MM.1S (cell line): ENCODE measurements at regions not wholly inside any gene's neighbourhood (a gene's known extent, or its start where the extent isn't known, plus 50 kb on each side); places are given as distances from the start of the nearest gene placed in this dataset.

Experiments used
- DNase-seq: peaks from one replicate; pipeline ENCODE4 v3.0.0-alpha.2; 2015
- H2AFZ ChIP-seq: fragments of 300-600 bp; sonication (generic); 2 replicates; pipeline ENCODE4 v1.6.0; 2016; ENCODE audit warnings: antibody characterized with exemption, low read length
- H3F3A ChIP-seq: fragments of 300-600 bp; sonication (generic); 2 replicates; pipeline ENCODE4 v1.6.1; 2016; ENCODE audit warnings: mild to moderate bottlenecking, antibody characterized with exemption, low read length, moderate library complexity, mixed read lengths; ENCODE audit not compliant: insufficient read depth
- H3K27ac ChIP-seq: fragments of 300-600 bp; sonication (generic); 2 replicates; pipeline ENCODE4 v1.5.1; 2016; ENCODE audit warnings: mild to moderate bottlenecking, low read length
- H3K27me3 ChIP-seq: fragments of 300-600 bp; sonication (generic); replicated peaks from 2 replicates; pipeline ENCODE4 v1.6.0; 2016; ENCODE audit warnings: low read length; ENCODE audit not compliant: insufficient read depth
- H3K36me3 ChIP-seq: fragments of 300-600 bp; sonication (generic); replicated peaks from 2 replicates; pipeline ENCODE4 v1.6.1; 2016; ENCODE audit warnings: mild to moderate bottlenecking, low read length, mixed read lengths; ENCODE audit not compliant: insufficient read depth
- H3K4me1 ChIP-seq: fragments of 300-600 bp; sonication (generic); 2 replicates; pipeline ENCODE4 v1.6.1; 2016; ENCODE audit warnings: low read length, mixed read lengths
- H3K4me2 ChIP-seq: fragments of 300-600 bp; sonication (generic); 2 replicates; pipeline ENCODE4 v1.6.0; 2016; ENCODE audit warnings: low read depth, low read length
- H3K4me3 ChIP-seq: fragments of 300-600 bp; sonication (generic); 2 replicates; pipeline ENCODE4 v1.5.1; 2016; ENCODE audit warnings: low read length, mixed read lengths
- H3K79me2 ChIP-seq: fragments of 300-600 bp; sonication (generic); 2 replicates; pipeline ENCODE4 v1.6.1; 2016; ENCODE audit warnings: mixed run types, low read length, mixed read lengths
- H3K9ac ChIP-seq: fragments of 300-600 bp; sonication (generic); 2 replicates; pipeline ENCODE4 v1.6.1; 2016; ENCODE audit warnings: low read length, mixed read lengths
- H3K9me2 ChIP-seq: fragments of 300-600 bp; sonication (generic); replicated peaks from 2 replicates; pipeline ENCODE4 v1.6.1; 2016; ENCODE audit warnings: mild to moderate bottlenecking, low read length, mixed read lengths; ENCODE audit not compliant: insufficient read depth
- H3K9me3 ChIP-seq: fragments of 300-600 bp; sonication (generic); replicated peaks from 2 replicates; pipeline ENCODE4 v1.6.1; 2016; ENCODE audit warnings: mild to moderate bottlenecking, low read length, mixed read lengths; ENCODE audit not compliant: insufficient read depth
- H4K20me1 ChIP-seq: fragments of 300-600 bp; sonication (generic); 2 replicates; pipeline ENCODE4 v1.6.1; 2016; ENCODE audit warnings: mild to moderate bottlenecking, low read length, moderate library complexity, mixed read lengths; ENCODE audit not compliant: insufficient read depth
- EZH2 ChIP-seq: fragments of 300-600 bp; sonication (generic); optimal IDR thresholded peaks from 2 replicates; pipeline ENCODE3; 2017; ENCODE audit warnings: low read depth, mild to moderate bottlenecking, antibody characterized with exemption, low read length, mixed read lengths
- EZH2phosphoT487 ChIP-seq: fragments of 300-600 bp; sonication (generic); IDR thresholded peaks from 2 replicates; pipeline ENCODE4 v1.6.1; 2018; ENCODE audit warnings: antibody characterized with exemption, low read length
- TF ChIP-seq, protein P1 (sequence below): fragments of 300-600 bp; sonication (generic); IDR thresholded peaks from 2 replicates; pipeline ENCODE4 v1.5.1; 2016; ENCODE audit warnings: antibody characterized with exemption, low read length, mixed read lengths

DNA sequence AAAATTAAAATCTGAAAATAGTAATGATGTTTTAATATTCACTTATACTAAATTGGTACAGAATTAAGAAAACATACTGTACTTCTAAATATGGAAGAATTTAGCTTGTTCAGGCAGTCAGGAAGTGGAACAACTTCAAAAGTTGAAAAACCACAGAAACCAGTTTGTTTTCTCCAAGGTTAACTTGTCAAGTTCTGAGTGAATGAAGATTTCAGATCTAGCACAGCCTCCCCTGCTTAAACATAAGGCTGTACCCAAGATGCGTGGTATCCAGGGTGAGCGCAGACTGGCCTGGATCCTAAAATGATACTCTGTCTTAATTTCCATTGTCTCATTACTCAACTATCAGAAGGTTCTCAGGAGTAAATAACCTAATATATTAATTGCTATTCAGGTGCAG is 730.7 kb upstream of the KIF2B start:
- no peak overlapping the region; the same call in 1 of the 2 replicates for H3K9ac ChIP-seq
- TF ChIP-seq EZH2 = no peak
- H4K20me1 ChIP-seq = no peaks in the 10 kb centered on the region
- peaks cover 23% of the 10 kb centered on the region for H3K4me1 ChIP-seq
- H2AFZ ChIP-seq = no peak overlapping the region
- H3F3A ChIP-seq = peaks cover 10% of the 10 kb centered on the region
- H3K36me3 ChIP-seq = no peaks in the 10 kb centered on the region
- H3K27ac ChIP-seq = peak overlapping the region; percentile 37
- DNase-seq = peak; percentile 91
- H3K9me2 ChIP-seq = no peaks in the 10 kb centered on the region
- 0 out of 2 replicates have a peak overlapping the region, but pooled peaks have one; percentile 9 for H3K4me3 ChIP-seq
- H3K4me2 ChIP-seq = peak overlapping the region; percentile 57
- H3K9me3 ChIP-seq = no peaks in the 10 kb centered on the region
- no peaks in the 10 kb centered on the region for H3K79me2 ChIP-seq
- no peaks in the 10 kb centered on the region for H3K27me3 ChIP-seq

DNA sequence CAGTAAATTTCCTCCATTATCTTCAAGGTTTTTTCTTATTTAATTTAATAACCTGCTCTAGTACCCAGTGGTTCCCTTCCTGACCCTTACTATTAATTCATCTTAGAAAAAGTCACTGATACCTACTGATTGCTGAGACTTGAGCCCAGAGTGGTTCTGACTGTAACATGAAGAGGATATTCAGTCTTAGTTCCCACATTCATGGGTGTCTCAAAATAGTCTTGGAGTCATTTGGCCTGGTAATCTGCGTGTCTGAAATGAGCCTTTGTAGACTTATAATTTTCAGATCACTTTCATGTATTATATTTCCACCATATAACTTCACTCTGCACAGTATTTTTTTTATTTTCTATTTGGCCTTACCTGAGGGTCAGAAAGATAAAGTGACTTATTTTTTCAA is 732.0 kb upstream of the KIF2B start:
- no peak overlapping the region for H3K4me2 ChIP-seq
- no peak overlapping the region for H2AFZ ChIP-seq
- DNase-seq = no peak
- H3K4me1 ChIP-seq = peaks cover 23% of the 10 kb centered on the region
- TF ChIP-seq EZH2 (no peak), EZH2phosphoT487 (no peak)
- TF ChIP-seq, protein P1, sequence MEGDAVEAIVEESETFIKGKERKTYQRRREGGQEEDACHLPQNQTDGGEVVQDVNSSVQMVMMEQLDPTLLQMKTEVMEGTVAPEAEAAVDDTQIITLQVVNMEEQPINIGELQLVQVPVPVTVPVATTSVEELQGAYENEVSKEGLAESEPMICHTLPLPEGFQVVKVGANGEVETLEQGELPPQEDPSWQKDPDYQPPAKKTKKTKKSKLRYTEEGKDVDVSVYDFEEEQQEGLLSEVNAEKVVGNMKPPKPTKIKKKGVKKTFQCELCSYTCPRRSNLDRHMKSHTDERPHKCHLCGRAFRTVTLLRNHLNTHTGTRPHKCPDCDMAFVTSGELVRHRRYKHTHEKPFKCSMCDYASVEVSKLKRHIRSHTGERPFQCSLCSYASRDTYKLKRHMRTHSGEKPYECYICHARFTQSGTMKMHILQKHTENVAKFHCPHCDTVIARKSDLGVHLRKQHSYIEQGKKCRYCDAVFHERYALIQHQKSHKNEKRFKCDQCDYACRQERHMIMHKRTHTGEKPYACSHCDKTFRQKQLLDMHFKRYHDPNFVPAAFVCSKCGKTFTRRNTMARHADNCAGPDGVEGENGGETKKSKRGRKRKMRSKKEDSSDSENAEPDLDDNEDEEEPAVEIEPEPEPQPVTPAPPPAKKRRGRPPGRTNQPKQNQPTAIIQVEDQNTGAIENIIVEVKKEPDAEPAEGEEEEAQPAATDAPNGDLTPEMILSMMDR = no peak
- no peaks in the 10 kb centered on the region for H3K36me3 ChIP-seq
- H4K20me1 ChIP-seq = no peaks in the 10 kb centered on the region
- H3K9me2 ChIP-seq = no peaks in the 10 kb centered on the region
- no peak overlapping the region for H3K27ac ChIP-seq
- no peaks in the 10 kb centered on the region for H3K27me3 ChIP-seq
- no peak overlapping the region for H3K9ac ChIP-seq
- no peak overlapping the region for H3K4me3 ChIP-seq
- H3F3A ChIP-seq = peaks cover 10% of the 10 kb centered on the region
- H3K9me3 ChIP-seq = no peaks in the 10 kb centered on the region
- no peaks in the 10 kb centered on the region for H3K79me2 ChIP-seq

DNA sequence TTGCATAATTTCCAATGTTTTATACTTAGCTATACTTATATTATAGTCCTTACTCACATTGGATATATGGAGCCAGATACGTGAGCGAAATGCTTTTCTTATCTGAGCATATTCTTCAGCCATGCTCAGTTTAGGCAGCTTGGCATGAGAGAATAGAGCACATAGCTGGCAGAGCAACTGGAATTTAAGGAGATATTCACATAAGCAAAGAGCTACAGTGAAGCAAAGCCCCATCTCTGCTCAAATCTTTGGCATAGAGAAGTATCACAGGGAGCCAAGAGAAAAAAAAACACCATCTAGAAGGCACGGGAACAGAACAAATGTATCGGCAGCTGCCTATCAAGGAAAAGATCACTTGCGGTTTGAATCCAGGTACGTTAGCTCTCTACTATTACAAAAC is 734.2 kb upstream of the KIF2B start:
- no peak for DNase-seq
- TF ChIP-seq, protein P1 = no peak
- TF ChIP-seq EZH2 = no peak
- no peak for TF ChIP-seq EZH2phosphoT487
- Histone ChIP-seq H2AFZ (no peak overlapping the region), H3K4me2 (no peak overlapping the region), H3K9me3 (no peaks in the 10 kb centered on the region), H3K9me2 (no peaks in the 10 kb centered on the region), H4K20me1 (no peaks in the 10 kb centered on the region), H3K36me3 (no peaks in the 10 kb centered on the region), H3K4me3 (no peak overlapping the region), H3F3A (peaks cover 10% of the 10 kb centered on the region), H3K4me1 (peaks cover 22% of the 10 kb centered on the region), H3K79me2 (no peaks in the 10 kb centered on the region), H3K27me3 (no peaks in the 10 kb centered on the region), H3K27ac (no peak overlapping the region), H3K9ac (no peak overlapping the region)

DNA sequence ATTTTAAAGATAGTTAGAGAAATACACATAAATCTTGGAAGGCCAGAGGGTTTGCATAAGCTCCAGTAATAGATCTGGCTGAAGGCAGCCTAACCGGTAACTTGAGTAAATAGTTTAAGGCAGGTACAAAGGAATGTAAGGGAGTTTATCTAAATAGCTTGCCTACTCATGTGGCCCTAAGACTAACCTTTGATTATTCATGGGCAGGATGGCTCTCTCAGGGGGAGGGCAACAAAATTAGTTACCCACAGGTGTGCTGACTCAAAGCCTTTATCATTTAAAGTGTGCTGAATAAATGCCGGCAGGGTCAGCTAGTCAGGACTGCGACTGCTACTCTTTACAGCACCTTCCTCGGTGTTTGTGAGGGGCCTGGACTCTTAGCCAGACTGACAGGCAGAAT is 761.3 kb upstream of the KIF2B start:
- no peaks in the 10 kb centered on the region for H4K20me1 ChIP-seq
- no peaks in the 10 kb centered on the region for H3K36me3 ChIP-seq
- no peak overlapping the region for H2AFZ ChIP-seq
- H3K4me1 ChIP-seq = no peaks in the 10 kb centered on the region
- no peak overlapping the region for H3K9ac ChIP-seq
- no peak overlapping the region for H3K4me3 ChIP-seq
- no peaks in the 10 kb centered on the region for H3K9me3 ChIP-seq
- TF ChIP-seq, protein P1 = no peak
- no peak for TF ChIP-seq EZH2phosphoT487
- TF ChIP-seq EZH2 = no peak
- no peaks in the 10 kb centered on the region for H3K27me3 ChIP-seq
- no peak overlapping the region for H3K4me2 ChIP-seq
- no peaks in the 10 kb centered on the region for H3F3A ChIP-seq
- H3K27ac ChIP-seq = no peak overlapping the region
- H3K79me2 ChIP-seq = no peaks in the 10 kb centered on the region
- DNase-seq = no peak
- H3K9me2 ChIP-seq = no peaks in the 10 kb centered on the region
